ENCODE measurements at regions not wholly inside any gene's neighbourhood (a gene's known extent, or its start where the extent isn't known, plus 50 kb on each side); places are given as distances from the start of the nearest gene placed in this dataset.
"Not testable (repeated sequence)": the region's sequence is repeated elsewhere in the genome, so short reads cannot be mapped to it uniquely, and the experiment has no call there.

DNA sequence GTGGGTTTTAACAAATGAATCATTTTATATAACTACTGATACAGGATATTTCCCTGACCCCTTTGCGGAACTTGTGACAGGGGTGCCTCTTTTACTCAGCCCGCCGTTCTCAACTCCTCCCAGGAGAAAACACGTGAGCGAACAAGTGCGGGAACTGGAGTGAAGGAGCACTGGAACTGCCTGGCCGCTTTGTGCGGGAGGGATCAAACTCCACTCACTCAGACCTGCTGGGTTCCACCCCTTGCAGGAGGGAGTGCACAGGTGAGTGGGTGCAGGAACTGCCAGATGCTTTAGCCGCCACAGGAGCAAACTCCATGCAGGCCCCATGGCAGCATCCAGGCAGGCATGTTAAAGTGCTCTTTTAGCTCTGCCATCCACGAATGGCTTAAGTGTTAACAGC lies 513.4 kb upstream of the GRM3 start:
- no peak for TF ChIP-seq SUZ12 (IDR thresholded peaks at IDR 0.05; ENCODE audit: extremely low read depth, insufficient read depth, insufficient read length)
- TF ChIP-seq YY1 (IDR thresholded peaks at IDR 0.05; ENCODE audit: insufficient read depth, insufficient read length) = no peak
- TF ChIP-seq ZNF274 (IDR thresholded peaks at IDR 0.05; ENCODE audit: low read depth, low read length) = no peak
- Histone ChIP-seq H3K9me3 (ENCODE audit: insufficient read depth, low read length) (no peaks in the 10 kb centered on the region), H3K4me3 (ENCODE audit: insufficient read length, low read depth) (no peak overlapping the region), H3K36me3 (ENCODE audit: insufficient read depth, insufficient read length, low read length) (no peaks in the 10 kb centered on the region), H3K4me1 (ENCODE audit: insufficient read depth, insufficient read length) (no peaks in the 10 kb centered on the region), H3K27me3 (ENCODE audit: insufficient read depth, insufficient read length) (no peaks in the 10 kb centered on the region), H3K9ac (ENCODE audit: insufficient read length, low read depth) (no peak overlapping the region)
- no peak for DNase-seq (ENCODE audit: low read depth, low spot score)

DNA sequence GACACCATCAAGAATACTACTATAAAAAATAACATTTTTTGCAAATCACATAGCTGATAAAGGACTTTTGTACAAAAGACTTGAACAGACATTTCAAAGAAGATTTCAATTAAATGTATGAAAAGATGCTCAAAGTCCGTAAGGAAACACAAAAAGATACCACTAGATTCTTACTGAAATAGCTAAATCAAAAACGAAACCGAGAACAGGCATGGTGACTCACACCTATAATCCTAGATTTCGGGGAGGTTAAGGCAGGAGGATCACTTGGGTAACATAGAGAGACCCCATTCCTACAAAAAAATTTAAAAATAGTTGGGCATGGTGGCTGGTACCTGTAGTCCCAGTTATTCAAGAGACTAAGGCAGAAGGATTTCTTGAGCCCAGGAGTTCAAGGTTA lies 520.2 kb upstream of the GRM3 start:
- DNase-seq (ENCODE audit: low read depth, low spot score) = no peak
- H3K9me3 ChIP-seq (ENCODE audit: insufficient read depth, low read length) = no peaks in the 10 kb centered on the region
- TF ChIP-seq YY1 (IDR thresholded peaks at IDR 0.05; ENCODE audit: insufficient read depth, insufficient read length) = no peak
- H3K9ac ChIP-seq (ENCODE audit: insufficient read length, low read depth) = no peak overlapping the region
- H3K4me1 ChIP-seq (ENCODE audit: insufficient read depth, insufficient read length) = no peaks in the 10 kb centered on the region
- no peaks in the 10 kb centered on the region for H3K36me3 ChIP-seq (ENCODE audit: insufficient read depth, insufficient read length, low read length)
- H3K27me3 ChIP-seq (ENCODE audit: insufficient read depth, insufficient read length) = no peaks in the 10 kb centered on the region
- no peak overlapping the region for H3K4me3 ChIP-seq (ENCODE audit: insufficient read length, low read depth)

DNA sequence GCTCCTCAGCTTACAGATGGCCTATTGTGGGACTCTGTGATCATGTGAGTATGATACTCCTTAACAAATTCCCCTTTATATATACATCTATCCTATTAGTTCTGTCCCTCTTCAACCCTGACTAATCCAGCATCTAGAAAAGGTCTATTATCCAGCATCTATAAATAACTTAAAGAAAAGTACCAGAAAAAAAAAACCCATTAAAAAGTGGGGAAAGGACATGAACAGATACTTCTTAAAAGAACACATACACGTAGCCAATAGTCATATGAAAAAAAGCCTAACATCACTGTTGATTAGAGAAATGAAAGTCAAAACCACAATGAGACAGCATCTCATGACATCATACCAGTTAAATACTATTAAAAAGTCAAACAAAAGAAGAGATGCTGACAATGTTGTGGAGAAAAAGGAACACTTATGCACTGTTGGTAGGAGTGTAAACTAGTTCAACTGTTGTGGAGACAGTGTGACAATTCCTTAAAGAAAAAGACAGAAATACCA lies 549.5 kb upstream of the GRM3 start:
- Histone ChIP-seq H3K4me1 (ENCODE audit: insufficient read depth, insufficient read length) (no peaks in the 10 kb centered on the region), H3K9me3 (ENCODE audit: insufficient read depth, low read length) (no peaks in the 10 kb centered on the region), H3K4me3 (ENCODE audit: insufficient read length, low read depth) (no peak overlapping the region), H3K36me3 (ENCODE audit: insufficient read depth, insufficient read length, low read length) (no peaks in the 10 kb centered on the region), H3K9ac (ENCODE audit: insufficient read length, low read depth) (no peak overlapping the region), H3K27me3 (ENCODE audit: insufficient read depth, insufficient read length) (no peaks in the 10 kb centered on the region)
- TF ChIP-seq ZNF274 (IDR thresholded peaks at IDR 0.05; ENCODE audit: low read depth, low read length) = no peak
- no peak for TF ChIP-seq YY1 (IDR thresholded peaks at IDR 0.05; ENCODE audit: insufficient read depth, insufficient read length)
- TF ChIP-seq SUZ12 (IDR thresholded peaks at IDR 0.05; ENCODE audit: extremely low read depth, insufficient read depth, insufficient read length) = no peak
- no peak for DNase-seq (ENCODE audit: low read depth, low spot score)

DNA sequence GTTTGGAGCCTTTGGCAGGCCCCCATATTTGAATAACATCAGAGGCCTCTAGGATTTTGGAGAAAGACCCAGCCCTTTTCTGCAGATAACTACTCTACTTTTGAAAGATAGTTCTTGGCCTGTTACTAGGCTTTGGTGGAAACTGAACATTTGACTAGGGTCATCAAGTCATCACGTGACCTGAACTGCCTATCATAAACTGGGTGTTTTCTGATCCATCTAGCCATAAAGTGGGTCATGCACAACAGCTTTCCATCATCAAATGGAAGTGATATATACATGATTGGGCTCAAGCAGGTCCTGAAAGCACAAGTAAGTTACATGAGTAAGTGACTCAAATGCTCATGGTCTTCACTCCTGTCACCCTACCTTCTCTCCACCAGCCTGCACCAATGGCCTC lies 552.3 kb upstream of the GRM3 start:
- Histone ChIP-seq H3K4me1 (ENCODE audit: insufficient read depth, insufficient read length) (no peaks in the 10 kb centered on the region), H3K36me3 (ENCODE audit: insufficient read depth, insufficient read length, low read length) (no peaks in the 10 kb centered on the region)
- TF ChIP-seq ZNF274 (IDR thresholded peaks at IDR 0.05; ENCODE audit: low read depth, low read length) = no peak
- no peak for TF ChIP-seq SUZ12 (IDR thresholded peaks at IDR 0.05; ENCODE audit: extremely low read depth, insufficient read depth, insufficient read length)
- TF ChIP-seq YY1 (IDR thresholded peaks at IDR 0.05; ENCODE audit: insufficient read depth, insufficient read length) = no peak

DNA sequence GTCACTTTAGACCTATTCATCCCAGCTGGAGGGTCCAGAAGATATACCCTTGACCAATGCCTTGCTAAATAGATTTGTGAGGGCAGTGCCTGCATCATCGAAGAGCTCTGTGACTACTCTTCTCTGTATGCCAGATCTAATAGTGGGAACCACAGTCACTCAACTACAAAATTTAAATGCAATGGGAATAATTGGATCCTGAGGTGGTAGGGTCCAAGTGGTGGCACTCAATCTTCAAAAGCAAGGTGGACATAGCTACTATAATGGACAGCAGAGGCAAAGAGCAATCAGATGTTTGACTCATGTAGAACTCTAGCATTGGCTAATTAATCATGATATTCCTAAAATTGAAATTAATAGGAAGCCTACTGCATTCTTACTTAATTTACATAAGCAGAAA lies 554.3 kb upstream of the GRM3 start:
- TF ChIP-seq ZNF274 (IDR thresholded peaks at IDR 0.05; ENCODE audit: low read depth, low read length) (no peak), SUZ12 (IDR thresholded peaks at IDR 0.05; ENCODE audit: extremely low read depth, insufficient read depth, insufficient read length) (no peak), YY1 (IDR thresholded peaks at IDR 0.05; ENCODE audit: insufficient read depth, insufficient read length) (no peak)
- no peaks in the 10 kb centered on the region for H3K4me1 ChIP-seq (ENCODE audit: insufficient read depth, insufficient read length)
- no peaks in the 10 kb centered on the region for H3K9me3 ChIP-seq (ENCODE audit: insufficient read depth, low read length)
- no peaks in the 10 kb centered on the region for H3K27me3 ChIP-seq (ENCODE audit: insufficient read depth, insufficient read length)
- H3K4me3 ChIP-seq (ENCODE audit: insufficient read length, low read depth) = no peak overlapping the region
- no peak overlapping the region for H3K9ac ChIP-seq (ENCODE audit: insufficient read length, low read depth)
- DNase-seq (ENCODE audit: low read depth, low spot score) = no peak
- H3K36me3 ChIP-seq (ENCODE audit: insufficient read depth, insufficient read length, low read length) = no peaks in the 10 kb centered on the region

More for the DNA sequence above, 552.3 kb upstream of the GRM3 start:
- DNase-seq (ENCODE audit: low read depth, low spot score) = no peak
- Histone ChIP-seq H3K9me3 (ENCODE audit: insufficient read depth, low read length) (no peaks in the 10 kb centered on the region), H3K27me3 (ENCODE audit: insufficient read depth, insufficient read length) (no peaks in the 10 kb centered on the region), H3K4me3 (ENCODE audit: insufficient read length, low read depth) (no peak overlapping the region), H3K9ac (ENCODE audit: insufficient read length, low read depth) (no peak overlapping the region)

DNA sequence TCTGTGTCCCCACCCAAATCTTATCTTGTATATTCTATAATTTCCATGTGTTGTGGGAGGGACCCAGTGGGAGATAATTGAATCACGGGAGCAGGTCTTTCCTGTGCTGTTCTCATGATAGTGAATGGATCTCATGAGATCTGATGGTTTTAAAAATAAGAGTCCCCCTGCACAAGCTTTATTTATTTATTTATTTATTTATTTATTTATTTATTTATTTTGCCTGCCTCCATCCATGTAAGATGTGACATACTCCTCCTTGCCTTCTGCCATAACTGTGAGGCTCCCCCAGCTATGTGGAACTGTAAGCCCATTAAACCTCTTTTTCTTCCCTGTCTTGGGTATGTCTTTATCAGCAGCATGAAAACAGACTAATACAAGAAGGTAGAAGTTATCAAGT lies 579.1 kb upstream of the GRM3 start:
- H3K9ac ChIP-seq (ENCODE audit: insufficient read length, low read depth); DNase-seq (ENCODE audit: low read depth, low spot score); H3K36me3 ChIP-seq (ENCODE audit: insufficient read depth, insufficient read length, low read length); H3K4me1 ChIP-seq (ENCODE audit: insufficient read depth, insufficient read length); H3K4me3 ChIP-seq (ENCODE audit: insufficient read length, low read depth); H3K27me3 ChIP-seq (ENCODE audit: insufficient read depth, insufficient read length); H3K9me3 ChIP-seq (ENCODE audit: insufficient read depth, low read length): not testable (repeated sequence)

DNA sequence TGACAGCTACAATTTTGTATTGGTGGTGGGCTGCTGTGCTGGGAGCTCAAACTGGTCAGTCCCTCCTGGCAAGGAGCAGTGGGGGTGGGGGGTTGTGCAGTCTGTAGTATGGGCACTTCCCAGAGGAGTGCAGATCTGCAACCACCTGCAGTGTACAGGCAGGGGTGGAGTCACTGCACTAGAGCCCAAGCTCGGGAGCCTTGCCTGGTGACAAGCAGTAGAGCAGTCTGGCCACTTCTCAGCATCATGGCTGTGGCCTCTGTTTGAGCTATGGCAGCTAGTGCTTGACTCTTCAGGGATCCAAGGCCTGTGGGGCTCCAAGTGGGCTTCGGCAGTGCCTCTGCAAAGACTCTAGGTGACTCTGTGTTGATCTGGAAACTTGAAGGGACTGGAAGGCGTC lies 585.1 kb upstream of the GRM3 start:
- Histone ChIP-seq H3K36me3 (ENCODE audit: insufficient read depth, insufficient read length, low read length) (no peaks in the 10 kb centered on the region), H3K4me1 (ENCODE audit: insufficient read depth, insufficient read length) (no peaks in the 10 kb centered on the region), H3K27me3 (ENCODE audit: insufficient read depth, insufficient read length) (no peaks in the 10 kb centered on the region), H3K9ac (ENCODE audit: insufficient read length, low read depth) (no peak overlapping the region), H3K4me3 (ENCODE audit: insufficient read length, low read depth) (no peak overlapping the region), H3K9me3 (ENCODE audit: insufficient read depth, low read length) (no peaks in the 10 kb centered on the region)
- no peak for TF ChIP-seq YY1 (IDR thresholded peaks at IDR 0.05; ENCODE audit: insufficient read depth, insufficient read length)
- no peak for TF ChIP-seq SUZ12 (IDR thresholded peaks at IDR 0.05; ENCODE audit: extremely low read depth, insufficient read depth, insufficient read length)
- no peak for TF ChIP-seq ZNF274 (IDR thresholded peaks at IDR 0.05; ENCODE audit: low read depth, low read length)
- no peak for DNase-seq (ENCODE audit: low read depth, low spot score)

DNA sequence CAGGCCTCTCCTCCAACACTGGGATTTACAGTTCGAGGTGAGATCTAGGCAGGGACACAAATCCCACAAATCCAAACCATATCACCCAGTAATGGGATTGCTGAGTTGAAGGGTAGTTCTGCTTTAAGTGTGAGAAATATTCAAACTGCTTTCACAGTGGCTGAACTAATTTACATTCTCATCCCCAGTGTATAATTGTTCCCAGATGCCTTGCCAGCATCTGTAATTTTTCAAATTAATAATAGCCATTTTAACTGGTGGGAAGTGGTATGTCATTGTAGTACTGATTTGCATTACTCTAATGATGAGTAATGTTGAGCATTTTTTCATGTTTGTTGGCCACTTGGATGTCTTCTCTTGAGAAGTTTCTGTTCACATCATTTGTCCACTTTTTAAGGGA lies 592.8 kb upstream of the GRM3 start:
- H3K9me3 ChIP-seq (ENCODE audit: insufficient read depth, low read length) = no peaks in the 10 kb centered on the region
- H3K4me3 ChIP-seq (ENCODE audit: insufficient read length, low read depth) = no peak overlapping the region
- DNase-seq (ENCODE audit: low read depth, low spot score) = no peak
- H3K9ac ChIP-seq (ENCODE audit: insufficient read length, low read depth) = no peak overlapping the region
- no peaks in the 10 kb centered on the region for H3K27me3 ChIP-seq (ENCODE audit: insufficient read depth, insufficient read length)
- TF ChIP-seq YY1 (IDR thresholded peaks at IDR 0.05; ENCODE audit: insufficient read depth, insufficient read length) = no peak
- no peak for TF ChIP-seq ZNF274 (IDR thresholded peaks at IDR 0.05; ENCODE audit: low read depth, low read length)
- TF ChIP-seq SUZ12 (IDR thresholded peaks at IDR 0.05; ENCODE audit: extremely low read depth, insufficient read depth, insufficient read length) = no peak
- H3K36me3 ChIP-seq (ENCODE audit: insufficient read depth, insufficient read length, low read length) = no peaks in the 10 kb centered on the region
- H3K4me1 ChIP-seq (ENCODE audit: insufficient read depth, insufficient read length) = no peaks in the 10 kb centered on the region
